ENCODE measurements at regions not wholly inside any gene's neighbourhood (a gene's known extent, or its start where the extent isn't known, plus 50 kb on each side); places are given as distances from the start of the nearest gene placed in this dataset.
"Not testable (repeated sequence)": the region's sequence is repeated elsewhere in the genome, so short reads cannot be mapped to it uniquely, and the experiment has no call there.

DNA sequence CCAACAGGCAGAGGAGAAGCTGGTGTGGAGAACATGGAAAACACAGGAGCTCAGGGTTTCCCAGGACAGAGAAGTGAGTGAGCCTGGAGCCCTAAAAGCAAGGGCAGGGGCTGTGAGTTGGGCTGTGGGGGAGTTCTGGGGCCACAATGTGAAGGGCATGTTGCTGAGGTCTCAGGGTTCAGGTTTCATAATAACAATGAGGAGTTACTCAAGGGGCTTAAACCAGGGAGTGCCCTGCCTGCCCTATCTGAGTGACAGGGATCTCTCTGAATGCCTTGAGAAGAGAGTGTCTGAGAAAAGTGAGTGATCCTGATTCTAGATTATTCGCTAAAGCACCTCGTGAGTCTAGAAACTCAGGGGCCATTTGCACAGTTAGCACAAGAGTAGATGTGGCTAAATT, 129.6 kb downstream of the VPREB1 start:
- DNase-seq: no peak

GRCh38 chr22:22374579-22374978, 130.0 kb downstream of the VPREB1 start:
- no peak for DNase-seq

DNA sequence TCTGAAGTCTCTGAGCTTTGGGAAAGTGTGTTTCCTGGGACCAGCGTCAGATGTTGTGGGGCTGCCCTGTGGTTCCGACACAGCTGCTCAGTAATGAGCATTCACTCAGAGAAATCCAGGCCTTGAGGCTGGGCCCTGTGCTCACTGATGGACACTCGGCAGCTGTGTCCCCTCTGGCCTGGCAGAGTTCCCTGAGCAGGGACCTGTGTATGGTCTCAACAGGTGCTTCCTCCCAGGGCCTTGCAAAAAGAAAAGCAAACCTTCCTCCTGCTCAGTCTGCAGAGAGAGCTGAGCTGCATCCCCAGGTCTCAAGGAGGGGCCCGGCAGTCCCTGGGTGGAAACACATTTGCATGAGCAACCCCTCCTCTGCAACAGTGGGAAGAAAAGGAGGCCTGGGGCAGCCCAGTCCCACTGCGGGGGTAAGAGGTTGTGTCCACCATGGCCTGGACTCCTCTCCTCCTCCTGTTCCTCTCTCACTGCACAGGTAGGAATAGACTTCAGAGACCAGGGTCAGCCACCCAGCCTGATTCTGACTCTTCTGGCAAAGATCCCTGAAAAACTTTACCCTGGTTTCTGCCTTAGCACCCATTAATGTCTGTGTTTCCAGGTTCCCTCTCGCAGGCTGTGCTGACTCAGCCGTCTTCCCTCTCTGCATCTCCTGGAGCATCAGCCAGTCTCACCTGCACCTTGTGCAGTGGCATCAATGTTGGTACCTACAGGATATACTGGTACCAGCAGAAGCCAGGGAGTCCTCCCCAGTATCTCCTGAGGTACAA, 131.2 kb downstream of the VPREB1 start:
- no peak for DNase-seq

DNA sequence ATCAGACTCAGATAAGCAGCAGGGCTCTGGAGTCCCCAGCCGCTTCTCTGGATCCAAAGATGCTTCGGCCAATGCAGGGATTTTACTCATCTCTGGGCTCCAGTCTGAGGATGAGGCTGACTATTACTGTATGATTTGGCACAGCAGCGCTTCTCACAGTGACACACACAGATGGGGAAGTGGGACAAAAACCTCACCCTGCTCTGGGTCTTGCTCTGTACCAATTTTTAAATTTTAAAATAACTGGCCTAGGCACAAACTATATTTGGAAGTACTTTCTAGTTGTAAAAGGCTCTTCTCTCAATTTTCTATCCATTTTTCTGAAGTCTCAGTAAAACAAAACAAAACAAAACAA, 131.7 kb downstream of the VPREB1 start:
- no peak for DNase-seq

GRCh38 chr22:22376884-22377283, 131.7 kb downstream of the ZNF280B start:
- not testable (repeated sequence) for DNase-seq

DNA sequence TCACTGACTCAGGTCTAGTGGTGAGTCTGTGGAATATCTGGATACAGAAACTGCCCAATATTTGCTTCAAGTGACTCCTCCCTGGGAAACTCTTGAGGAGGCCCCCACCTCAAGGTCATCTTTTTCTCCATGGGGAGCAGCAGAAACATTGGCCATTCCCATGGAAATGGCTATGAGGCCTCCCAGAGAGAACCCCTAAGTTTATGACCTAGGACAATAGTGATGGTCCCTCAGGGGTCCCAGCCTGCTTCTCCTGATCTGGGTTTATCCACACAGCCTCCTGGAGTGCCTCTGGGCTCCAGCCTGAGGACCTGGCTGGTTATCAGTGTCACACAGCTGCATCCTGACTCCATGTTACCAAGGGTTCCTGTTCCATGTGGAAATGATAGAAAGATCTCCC, 131.2 kb downstream of the ZNF280B start:
- no peak for DNase-seq

DNA sequence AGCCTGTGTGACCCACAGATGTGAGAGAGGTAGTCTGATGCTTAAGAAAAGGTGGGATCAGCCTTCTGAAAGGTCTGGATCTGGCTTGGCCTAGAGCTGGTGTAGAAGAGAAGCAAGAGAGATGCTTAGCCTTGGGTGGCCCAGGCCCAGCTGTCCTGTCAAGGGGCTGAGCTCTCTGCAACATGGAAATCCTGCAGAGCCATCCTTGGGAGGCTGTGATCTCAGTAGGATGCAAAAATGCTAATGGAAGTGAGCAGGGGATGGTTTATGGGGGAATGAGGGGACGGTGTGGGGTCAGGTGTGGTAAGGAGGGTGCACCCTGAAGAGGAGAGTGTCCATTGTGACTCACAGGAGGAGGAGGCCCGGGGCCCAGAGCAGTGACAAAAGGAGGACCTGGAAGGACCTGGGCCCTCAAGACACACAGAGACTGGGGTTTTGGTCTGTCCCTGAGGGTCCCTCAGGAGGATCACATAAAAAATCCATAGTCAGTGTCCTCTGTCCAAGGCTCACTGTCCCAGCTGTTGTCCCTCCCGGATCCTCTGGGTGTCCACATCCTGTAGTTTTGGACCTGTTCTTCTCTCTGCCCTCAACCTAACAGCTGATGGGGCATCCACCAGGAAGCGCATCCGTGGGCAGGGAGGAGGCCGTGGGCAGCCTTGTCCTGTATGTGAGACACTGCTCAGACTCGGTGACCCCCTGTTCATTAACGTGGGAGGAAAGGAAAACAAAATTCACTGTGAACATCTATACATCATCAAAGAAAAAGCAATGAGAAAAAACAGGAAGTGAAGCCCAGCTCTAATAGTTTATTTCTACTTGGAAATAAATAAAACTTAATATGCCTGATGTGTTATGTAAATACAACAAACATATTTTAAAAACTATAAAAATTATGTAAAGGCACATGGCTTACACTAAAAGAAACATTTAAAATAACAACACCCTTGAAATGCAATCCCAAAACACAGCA, 129.8 kb downstream of the ZNF280B start:
- DNase-seq: no peak

DNA sequence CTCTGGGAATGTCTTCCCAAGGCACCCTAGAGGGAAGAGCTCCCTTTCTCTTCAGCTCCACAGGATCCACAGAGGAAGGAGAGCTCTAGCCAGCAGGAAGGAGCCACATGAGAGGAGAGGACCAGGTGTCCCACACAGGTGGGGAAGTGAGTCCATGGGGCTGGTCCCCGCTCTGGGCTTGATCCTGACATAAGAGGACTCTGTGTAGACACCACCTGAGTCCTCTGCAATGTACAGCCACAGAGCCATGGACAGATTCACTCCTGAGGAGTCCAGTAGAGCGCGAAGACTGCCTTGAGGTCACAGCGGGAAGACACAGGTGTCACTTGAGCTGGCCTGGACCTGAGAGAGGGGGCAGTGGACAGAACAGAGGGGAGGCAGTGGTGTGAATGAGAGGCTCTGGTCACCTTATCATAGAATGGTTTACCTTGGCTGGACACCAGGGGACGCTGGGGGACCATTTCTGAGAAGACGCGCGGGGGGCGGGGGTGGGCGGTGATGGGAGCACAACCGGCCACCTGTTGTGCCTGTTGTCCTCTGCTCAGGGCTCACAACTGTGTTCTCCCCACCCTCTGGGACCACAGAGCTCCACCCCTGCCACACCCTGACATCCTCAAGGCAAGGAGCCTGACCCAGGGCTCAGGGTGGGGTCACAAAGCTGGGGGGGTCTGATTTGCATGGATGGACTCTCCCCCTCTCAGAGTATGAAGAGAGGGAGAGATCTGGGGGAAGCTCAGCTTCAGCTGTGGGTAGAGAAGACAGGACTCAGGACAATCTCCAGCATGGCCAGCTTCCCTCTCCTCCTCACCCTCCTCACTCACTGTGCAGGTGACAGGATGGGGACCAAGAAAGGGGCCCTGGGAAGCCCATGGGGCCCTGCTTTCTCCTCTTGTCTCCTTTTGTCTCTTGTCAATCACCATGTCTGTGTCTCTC, 128.2 kb downstream of the ZNF280B start:
- DNase-seq: no peak

DNA sequence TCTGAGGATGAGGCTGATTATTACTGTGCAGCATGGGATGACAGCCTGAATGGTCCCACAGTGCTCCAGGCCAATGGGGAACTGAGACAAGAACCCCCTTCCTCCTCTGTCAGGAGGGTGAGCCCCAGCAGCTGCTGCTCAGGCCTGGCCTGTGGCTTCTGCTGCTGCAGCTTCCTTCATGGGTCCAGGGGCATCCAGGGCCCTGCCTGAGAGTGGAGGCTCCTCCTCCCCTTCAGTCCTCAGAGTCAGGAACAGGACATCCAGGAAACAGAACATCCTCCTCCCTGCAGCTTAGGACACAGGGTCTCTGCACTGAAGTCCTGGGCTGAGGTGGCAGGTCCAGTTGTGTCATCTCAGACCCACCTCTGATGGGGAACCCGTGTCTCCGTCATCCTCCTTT, 127.2 kb downstream of the ZNF280B start:
- DNase-seq: not testable (repeated sequence)

DNA sequence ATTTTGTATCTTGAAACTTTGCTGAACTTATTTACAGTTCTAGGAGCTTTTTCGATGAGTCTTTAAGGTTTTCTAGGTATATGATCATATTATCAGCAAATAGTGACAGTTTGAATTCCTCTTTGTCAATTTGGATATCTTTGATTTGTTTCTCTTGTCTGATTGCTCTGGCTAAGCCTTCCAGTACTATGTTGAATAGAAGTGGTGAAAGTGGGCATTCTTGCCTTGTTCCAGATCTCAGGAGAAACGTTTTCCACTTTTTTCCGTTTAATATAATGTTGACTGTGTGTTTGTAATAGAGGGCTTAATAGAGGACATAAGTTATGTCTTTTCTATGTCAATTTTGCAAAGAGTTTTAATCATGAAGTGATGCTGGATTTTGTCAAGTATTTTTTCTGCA, 124.3 kb downstream of the ZNF280B start:
- DNase-seq: no peak

- DNase-seq: no peak
Observed at GRCh38 chr22:22384668-22385244, 123.8 kb downstream of the ZNF280B start.

DNA sequence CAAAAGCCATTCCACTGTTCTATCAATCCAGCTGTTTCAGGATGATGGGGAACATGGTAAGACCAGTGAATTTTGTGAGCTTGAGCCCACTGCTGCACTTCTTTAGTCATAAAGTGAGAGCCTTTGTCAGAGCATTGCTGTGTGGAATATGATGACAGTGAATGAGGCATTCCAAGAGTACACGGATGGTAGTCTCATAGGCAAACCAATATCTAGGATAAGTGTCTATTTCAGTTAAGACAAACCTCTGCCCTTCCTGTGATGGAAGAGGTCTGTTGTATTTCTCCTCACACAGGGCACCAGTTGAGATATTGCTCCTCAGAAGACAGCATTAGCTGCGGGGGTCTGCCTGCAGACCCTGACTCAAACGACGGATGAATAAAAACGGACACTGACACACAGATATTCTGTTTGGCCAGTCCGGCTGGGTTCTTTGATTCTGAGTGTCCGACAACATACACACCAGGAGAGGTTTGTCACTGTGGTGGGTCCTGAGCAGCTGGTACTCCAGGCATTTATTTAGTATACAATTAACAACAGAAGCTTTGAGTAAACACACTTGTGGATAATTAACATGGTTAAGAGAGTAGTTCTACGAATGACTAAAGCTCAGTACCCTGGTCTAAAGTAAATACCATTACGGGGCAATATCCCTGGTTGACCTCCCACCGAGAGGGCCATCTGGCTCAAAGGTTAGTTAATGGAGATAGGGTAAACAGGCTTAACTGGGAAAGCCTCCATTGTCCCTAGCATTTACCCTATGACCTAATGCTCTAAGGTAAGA, 121.7 kb downstream of the ZNF280B start:
- DNase-seq: no peak

DNA sequence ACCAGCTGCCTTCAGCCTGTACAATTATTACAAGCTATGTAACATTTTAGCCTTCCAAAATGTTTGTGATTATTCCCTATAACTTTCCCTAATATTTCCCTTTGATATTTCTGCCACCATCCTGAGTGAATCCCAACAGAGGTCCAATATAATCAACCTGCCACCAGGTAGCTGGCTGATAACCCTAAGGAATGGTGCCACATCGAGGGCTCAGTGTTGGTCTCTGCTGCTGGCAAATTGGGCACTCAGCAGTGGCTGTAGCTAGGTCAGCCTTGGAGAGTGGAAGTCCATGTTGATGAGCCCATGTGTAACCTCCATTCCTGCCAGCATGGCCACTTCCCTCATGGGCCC, 121.2 kb downstream of the ZNF280B start:
- DNase-seq: no peak

- no peak for DNase-seq
Observed at GRCh38 chr22:22388090-22388489, 120.5 kb downstream of the ZNF280B start.

- no peak for DNase-seq
Observed at GRCh38 chr22:22388494-22388893, 120.0 kb downstream of the ZNF280B start.

GRCh38 chr22:22389467-22389866, 119.1 kb downstream of the ZNF280B start:
- no peak for DNase-seq

DNA sequence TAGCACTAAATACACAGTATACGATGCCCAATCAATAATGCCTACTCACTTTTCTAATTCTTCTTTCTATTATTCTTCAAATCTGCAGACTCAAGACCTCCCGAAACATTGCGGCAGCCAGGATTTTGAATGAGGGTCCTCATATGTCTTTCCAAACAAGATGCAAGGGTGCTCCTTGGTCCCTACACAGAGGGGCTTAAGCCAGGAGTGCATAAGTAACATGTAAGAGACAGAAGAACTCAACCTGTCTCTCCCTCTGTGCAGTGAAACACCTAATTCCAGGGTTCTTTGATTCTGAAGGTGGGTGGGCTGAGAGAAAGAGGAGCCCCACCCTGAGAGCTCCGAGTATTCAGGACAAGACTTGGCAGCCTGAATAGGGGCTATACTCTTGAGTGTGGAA, 117.6 kb downstream of the ZNF280B start:
- no peak for DNase-seq

DNA sequence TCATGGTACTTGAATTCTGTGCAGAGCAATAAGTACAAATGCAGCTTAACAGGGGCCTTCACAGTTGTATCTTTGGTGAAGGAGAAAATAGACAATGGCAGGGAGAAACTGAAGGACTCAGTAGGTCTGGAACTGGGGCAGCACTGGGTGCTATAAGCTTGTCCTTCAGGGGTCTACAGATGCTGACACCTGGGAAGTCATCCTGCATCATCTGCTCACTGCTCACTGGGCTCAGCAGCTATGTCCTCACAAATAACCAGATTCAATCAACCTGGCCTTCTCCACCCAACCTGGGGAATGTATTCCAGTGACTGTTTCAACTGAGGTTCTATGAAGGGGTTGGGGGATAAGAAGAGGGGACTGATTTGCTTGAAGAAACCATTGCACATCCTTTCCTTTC, 117.0 kb downstream of the ZNF280B start:
- DNase-seq: no peak

DNA sequence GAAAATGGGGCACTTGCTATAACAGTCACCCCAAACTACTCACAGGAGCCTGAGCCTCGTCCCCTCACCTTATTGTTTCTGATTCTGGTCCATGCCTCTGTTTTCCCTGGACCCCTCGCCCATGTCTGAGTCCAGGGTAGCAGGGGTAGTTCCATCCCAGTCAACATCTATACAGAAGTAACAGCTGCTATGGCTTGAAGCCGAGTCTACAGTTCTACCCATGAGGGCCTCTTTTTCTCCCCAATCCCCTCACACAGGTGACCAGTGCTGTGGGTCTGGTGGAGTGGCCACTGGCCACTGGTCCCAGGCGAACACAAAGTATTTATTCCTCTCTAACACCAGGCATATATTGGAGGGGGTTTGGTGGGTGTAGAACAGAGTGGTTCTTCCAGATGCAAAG, 116.4 kb downstream of the ZNF280B start:
- no peak for DNase-seq

- DNase-seq: no peak
Observed at GRCh38 chr22:22394591-22394990, 114.0 kb downstream of the ZNF280B start.

DNA sequence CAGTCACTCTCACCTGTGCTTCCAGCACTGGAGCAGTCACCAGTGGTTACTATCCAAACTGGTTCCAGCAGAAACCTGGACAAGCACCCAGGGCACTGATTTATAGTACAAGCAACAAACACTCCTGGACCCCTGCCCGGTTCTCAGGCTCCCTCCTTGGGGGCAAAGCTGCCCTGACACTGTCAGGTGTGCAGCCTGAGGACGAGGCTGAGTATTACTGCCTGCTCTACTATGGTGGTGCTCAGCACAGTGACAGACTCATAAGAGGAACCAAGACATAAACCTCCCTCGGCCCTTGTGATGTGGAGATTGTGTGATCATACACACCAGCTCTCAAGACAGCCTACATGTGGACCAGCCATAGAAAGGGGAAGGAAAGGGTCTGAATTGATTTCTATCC, 113.3 kb downstream of the ZNF280B start:
- no peak for DNase-seq

DNA sequence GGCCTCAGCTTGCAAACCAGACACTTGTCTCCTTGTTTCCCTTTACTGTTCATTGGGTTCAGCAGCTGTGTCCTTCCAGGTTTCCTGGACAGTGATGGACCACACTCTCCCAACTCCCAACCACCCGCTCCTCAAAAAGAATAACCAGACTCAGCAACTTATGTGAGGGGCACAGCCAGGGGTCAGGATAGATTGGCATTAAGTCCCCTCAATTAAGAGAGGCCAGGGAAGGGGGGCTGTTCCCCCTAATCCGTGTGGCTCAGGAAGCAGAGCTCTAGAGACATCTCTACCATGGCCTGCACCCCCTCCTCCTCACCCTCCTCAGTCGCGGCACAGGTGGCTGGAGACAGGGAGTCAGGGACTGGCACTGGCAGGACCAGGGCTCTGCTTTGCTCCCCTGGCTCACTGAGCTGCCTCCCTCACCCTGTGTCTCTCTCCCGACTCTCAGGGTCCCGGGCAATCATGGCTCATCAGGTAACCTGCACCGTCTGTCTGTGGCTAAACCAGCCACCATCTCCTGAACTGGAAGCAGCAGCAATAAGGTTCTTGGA, 111.7 kb downstream of the ZNF280B start:
- no peak for DNase-seq
